ENCODE measurements at regions not wholly inside any gene's neighbourhood (a gene's known extent, or its start where the extent isn't known, plus 50 kb on each side); places are given as distances from the start of the nearest gene placed in this dataset.

DNA sequence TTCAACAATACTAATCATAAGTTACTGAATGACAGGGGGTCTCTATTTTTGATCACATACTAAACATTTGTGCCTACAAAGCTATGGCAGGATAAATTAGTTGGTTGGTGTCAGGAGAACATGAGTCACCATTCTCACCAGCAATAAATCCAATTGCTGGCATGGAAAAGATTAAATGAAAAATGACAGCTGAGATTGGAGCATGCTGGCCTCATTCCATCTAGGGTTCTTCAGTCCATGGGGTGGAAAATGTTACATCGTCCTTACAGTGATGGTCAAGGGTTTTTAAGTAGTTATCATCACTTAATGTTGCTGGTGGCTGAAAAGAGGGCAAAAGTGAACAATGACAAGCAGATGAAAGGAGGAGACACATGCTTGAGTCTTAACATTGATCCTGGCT is 180.1 kb upstream of the BCL6 start:
- TF ChIP-seq CTCF (IDR thresholded peaks at IDR 0.05) (no peak), POLR2A (IDR thresholded peaks at IDR 0.05) (no peak)

All from thyroid gland (tissue), 4 donors.